Gastroesophageal sphincter (tissue), 4 donors: ENCODE measurements at regions not wholly inside any gene's neighbourhood (a gene's known extent, or its start where the extent isn't known, plus 50 kb on each side); places are given as distances from the start of the nearest gene placed in this dataset.

ENCODE experiments used
- ATAC-seq: fragments of 150-250 bp; one replicate; pipeline ENCODE4 v1.9.1; 2016; ENCODE audit warnings: mild to moderate bottlenecking, moderate library complexity
- H3K27ac ChIP-seq, 4 donors: fragments of 200-600 bp; sonication (generic) in 3 of 4; 1 replicate in 3 of 4; 2 replicates in 1 of 4; pipeline ENCODE4 v1.5.1; 2016 to 2019
- H3K27me3 ChIP-seq: fragments of 200-600 bp; sonication (generic); one replicate; pipeline ENCODE4 v1.5.1; 2019
- H3K36me3 ChIP-seq, 2 donors: fragments of 200-600 bp; sonication (generic); one replicate each; pipeline ENCODE4 v1.5.1; 2019; ENCODE audit warnings: control low read depth in 1 of 2
- H3K4me1 ChIP-seq, 3 donors: fragments of 200-600 bp; sonication (generic); 1 replicate in 2 of 3; 2 replicates in 1 of 3; pipeline ENCODE4 v1.5.1; 2016 to 2019; ENCODE audit warnings: control low read depth in 2 of 3
- H3K4me3 ChIP-seq, 2 donors: fragments of 200-600 bp; sonication (generic); one replicate each; pipeline ENCODE4 v1.5.1; 2019; ENCODE audit warnings: mild to moderate bottlenecking in 1 of 2, moderate library complexity in 1 of 2
- H3K9me3 ChIP-seq, 3 donors: fragments of 200-600 bp; sonication (generic); one replicate each; pipeline ENCODE4 v1.5.1; 2017 to 2019; ENCODE audit warnings: control low read depth in 2 of 3
- CTCF ChIP-seq, 4 experiments: fragments of 200-600 bp in 2 of 4; fragments of 450-650 bp in 2 of 4; sonication (generic) in 1 of 4; IDR thresholded peaks; one replicate each; pipeline ENCODE4 v1.5.1; 2017 to 2019; ENCODE audit warnings: antibody characterized with exemption in 4 of 4, mild to moderate bottlenecking in 2 of 4, moderate library complexity in 2 of 4
- EP300 ChIP-seq: sonication (generic); formaldehyde crosslinking; IDR thresholded peaks from one replicate; pipeline ENCODE4 v1.6.1; 2017; ENCODE audit warnings: antibody characterized with exemption, mild to moderate bottlenecking
- POLR2A ChIP-seq, 2 donors: fragments of 450-650 bp; IDR thresholded peaks; one replicate each; pipeline ENCODE4 v1.6.1; 2017; ENCODE audit warnings: antibody characterized with exemption in 2 of 2, mild to moderate bottlenecking in 2 of 2, moderate library complexity in 1 of 2
- POLR2AphosphoS5 ChIP-seq: sonication (generic); formaldehyde crosslinking; IDR thresholded peaks from one replicate; pipeline ENCODE4 v1.6.1; 2017; ENCODE audit warnings: antibody characterized with exemption
- WGBS, 2 donors: methylation state at CpG; one replicate each; pipeline ENCODE4 v1.1.5; 2018; ENCODE audit warnings: low coverage in 1 of 2; 5-methylcytosine and 5-hydroxymethylcytosine counted together

DNA sequence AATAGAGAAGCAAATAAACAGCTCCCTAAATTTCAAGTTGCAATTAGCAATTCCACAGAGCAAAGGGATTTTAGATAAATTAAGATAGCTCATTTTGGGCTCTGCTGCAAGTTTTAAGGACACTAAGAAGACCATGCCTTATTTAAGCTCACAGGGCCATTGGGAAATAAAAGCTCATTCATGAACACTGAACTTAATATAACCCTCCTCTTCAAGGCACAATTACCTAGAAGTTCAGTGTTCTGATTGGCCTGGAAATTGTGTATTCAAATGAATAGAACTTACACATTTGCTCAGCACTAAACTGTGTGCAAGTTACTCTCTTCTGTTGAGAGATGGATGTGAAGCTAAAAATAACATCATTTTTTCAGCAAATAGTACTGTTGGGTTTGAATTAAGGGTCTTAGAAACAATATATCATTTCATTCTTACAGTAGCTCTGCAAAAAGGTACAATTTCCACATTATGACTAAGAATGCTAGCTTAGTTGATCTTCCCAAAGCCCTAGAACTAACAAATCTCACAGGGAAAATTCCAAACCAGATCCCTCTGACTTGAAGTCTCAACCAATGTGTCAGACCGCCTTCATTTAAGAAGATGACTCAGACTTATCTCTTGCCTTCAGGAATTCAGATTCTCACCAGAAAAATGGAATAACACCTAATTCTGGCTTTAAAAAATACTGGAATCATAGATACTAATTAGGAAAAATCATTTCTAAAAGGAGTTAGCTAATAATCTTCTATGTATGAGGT is 87.4 kb upstream of the LRRC55 start:
- ATAC-seq: no peak
- Histone ChIP-seq H3K4me3 (no peak overlapping the region), H3K36me3 (no peaks in the 10 kb centered on the region), H3K4me1 (no peaks in the 10 kb centered on the region), H3K9me3 (no peaks in the 10 kb centered on the region), H3K27ac (no peak overlapping the region), H3K27me3 (peaks cover 7% of the 10 kb centered on the region)
- 33 to 89% methylated on average over 1 of the region's 1 CpG for WGBS, 2 donors
- TF ChIP-seq CTCF (IDR thresholded peaks at IDR 0.05): no peak
- no peak for TF ChIP-seq POLR2A (IDR thresholded peaks at IDR 0.05)
- no peak for TF ChIP-seq POLR2AphosphoS5
- no peak for TF ChIP-seq EP300

DNA sequence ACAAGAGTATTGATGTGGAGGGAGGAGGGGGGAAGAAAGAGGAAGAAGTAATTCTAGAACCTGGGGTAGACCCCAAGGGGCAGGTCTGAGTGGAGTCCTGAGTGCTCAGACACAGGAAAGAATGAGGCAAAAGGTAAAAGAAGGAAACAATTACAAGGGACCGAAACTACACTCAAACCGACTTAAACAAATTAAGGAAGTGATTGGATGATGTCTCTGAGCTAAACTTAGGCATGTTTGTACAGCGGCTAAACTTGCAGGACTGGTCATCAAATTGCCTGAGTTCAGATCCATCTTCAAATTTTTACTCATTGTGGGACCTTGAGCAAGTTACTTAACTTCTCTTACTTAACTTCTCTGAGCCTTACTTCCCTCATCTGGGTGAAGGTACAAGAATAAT is 86.3 kb upstream of the LRRC55 start:
- ATAC-seq: no peak
- no peaks in the 10 kb centered on the region for H3K9me3 ChIP-seq
- no peak overlapping the region for H3K4me3 ChIP-seq
- TF ChIP-seq POLR2A (IDR thresholded peaks at IDR 0.05): no peak
- no peak for TF ChIP-seq EP300
- no peak for TF ChIP-seq POLR2AphosphoS5
- TF ChIP-seq CTCF (IDR thresholded peaks at IDR 0.05): no peak
- 85 to 90% methylated on average over 3 of the region's 3 CpGs for WGBS, 2 donors
- H3K27ac ChIP-seq: no peak overlapping the region
- no peaks in the 10 kb centered on the region for H3K4me1 ChIP-seq
- peaks cover 7% of the 10 kb centered on the region for H3K27me3 ChIP-seq
- H3K36me3 ChIP-seq: no peaks in the 10 kb centered on the region

- H3K4me3 ChIP-seq: no peak overlapping the region
- no peaks in the 10 kb centered on the region for H3K36me3 ChIP-seq
- H3K4me1 ChIP-seq: no peaks in the 10 kb centered on the region
- no peak overlapping the region for H3K27ac ChIP-seq
- H3K9me3 ChIP-seq: no peaks in the 10 kb centered on the region
- no peak for ATAC-seq
- 65 to 77% methylated on average over 3 of the region's 3 CpGs for WGBS, 2 donors
- TF ChIP-seq POLR2AphosphoS5: no peak
- no peak for TF ChIP-seq EP300
- TF ChIP-seq POLR2A (IDR thresholded peaks at IDR 0.05): no peak
- TF ChIP-seq CTCF (IDR thresholded peaks at IDR 0.05): no peak
- peaks cover 7% of the 10 kb centered on the region for H3K27me3 ChIP-seq
Measured at GRCh38 chr11:57095896-57096295, 85.9 kb upstream of the LRRC55 start.

DNA sequence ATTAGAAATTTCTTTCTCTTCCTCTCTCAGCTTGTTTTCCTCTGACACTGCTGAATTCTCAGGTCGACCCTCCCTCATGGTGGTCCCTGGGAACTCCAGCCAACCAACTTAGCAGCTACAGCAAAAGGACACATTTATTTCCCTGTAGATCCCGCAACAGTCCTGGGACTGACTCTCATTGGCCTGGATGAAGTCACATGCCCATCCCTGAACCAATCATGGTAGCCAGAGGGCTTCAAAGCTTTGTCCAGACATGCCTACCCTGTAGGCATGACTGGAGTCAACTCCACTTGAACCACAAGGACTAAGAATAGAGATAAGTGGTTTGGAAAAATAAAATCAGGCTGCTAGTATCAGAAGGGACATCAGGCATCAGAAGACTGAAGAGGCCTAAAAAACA is 84.6 kb upstream of the LRRC55 start:
- H3K36me3 ChIP-seq: no peaks in the 10 kb centered on the region
- H3K27ac ChIP-seq: no peak overlapping the region
- no peaks in the 10 kb centered on the region for H3K4me1 ChIP-seq
- no peaks in the 10 kb centered on the region for H3K9me3 ChIP-seq
- no peak for ATAC-seq
- TF ChIP-seq POLR2AphosphoS5 (no peak), CTCF (IDR thresholded peaks at IDR 0.05) (no peak), POLR2A (IDR thresholded peaks at IDR 0.05) (no peak), EP300 (no peak)
- H3K27me3 ChIP-seq: peaks cover 1% of the 10 kb centered on the region
- WGBS, 2 donors: 86 to 100% methylated on average over 2 of the region's 2 CpGs
- no peak overlapping the region for H3K4me3 ChIP-seq

DNA sequence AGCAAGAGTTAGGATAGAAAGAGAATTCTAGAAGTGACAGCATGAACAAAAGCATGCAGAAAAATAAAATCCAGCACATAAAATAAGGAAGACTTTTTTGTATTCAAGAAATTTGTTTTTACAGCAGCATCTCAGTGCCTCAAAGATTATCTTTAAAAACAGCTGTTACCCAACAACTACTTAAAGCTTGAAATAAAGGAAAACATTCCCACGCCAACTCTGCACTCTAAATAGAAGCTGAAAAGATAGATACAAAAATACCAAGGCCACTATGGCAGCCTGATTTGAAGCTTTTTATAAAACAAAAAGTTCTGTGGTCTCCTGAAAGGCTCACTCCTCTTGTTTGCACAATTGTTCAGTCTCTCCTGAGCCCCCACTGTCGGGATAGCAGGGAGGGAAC is 83.6 kb upstream of the LRRC55 start:
- Histone ChIP-seq H3K9me3 (no peaks in the 10 kb centered on the region), H3K4me3 (no peak overlapping the region), H3K4me1 (no peaks in the 10 kb centered on the region), H3K27me3 (no peaks in the 10 kb centered on the region), H3K27ac (no peak overlapping the region), H3K36me3 (no peaks in the 10 kb centered on the region)
- 44% methylated on average over 2 of the region's 2 CpGs for WGBS, 2 donors
- no peak for ATAC-seq
- TF ChIP-seq EP300 (no peak), CTCF (IDR thresholded peaks at IDR 0.05) (no peak), POLR2AphosphoS5 (no peak), POLR2A (IDR thresholded peaks at IDR 0.05) (no peak)
